ENCODE measurements at regions not wholly inside any gene's neighbourhood (a gene's known extent, or its start where the extent isn't known, plus 50 kb on each side); places are given as distances from the start of the nearest gene placed in this dataset.

GRCh38 chr3:34002569-34003100 is 204.2 kb downstream of the PDCD6IP start:
- no peak for ATAC-seq
- no peak for DNase-seq
- Histone ChIP-seq H3K4me1 (no peaks in the 10 kb centered on the region), H3K27ac (no peak overlapping the region), H3K4me3 (no peak overlapping the region), H3K36me3 (no peaks in the 10 kb centered on the region), H3K9me3 (no peaks in the 10 kb centered on the region), H3K27me3 (peaks cover 0 to 7% (median 0%) of the 10 kb centered on the region in 7 donors)
- intact Hi-C loops (cut with DNase I), result no loop called here
- TF ChIP-seq CTCF (IDR thresholded peaks at IDR 0.05), result no peak
- 57 to 67% methylated on average over 3 of the region's 3 CpGs for whole genome bisulfite sequencing, 2 donors

DNA sequence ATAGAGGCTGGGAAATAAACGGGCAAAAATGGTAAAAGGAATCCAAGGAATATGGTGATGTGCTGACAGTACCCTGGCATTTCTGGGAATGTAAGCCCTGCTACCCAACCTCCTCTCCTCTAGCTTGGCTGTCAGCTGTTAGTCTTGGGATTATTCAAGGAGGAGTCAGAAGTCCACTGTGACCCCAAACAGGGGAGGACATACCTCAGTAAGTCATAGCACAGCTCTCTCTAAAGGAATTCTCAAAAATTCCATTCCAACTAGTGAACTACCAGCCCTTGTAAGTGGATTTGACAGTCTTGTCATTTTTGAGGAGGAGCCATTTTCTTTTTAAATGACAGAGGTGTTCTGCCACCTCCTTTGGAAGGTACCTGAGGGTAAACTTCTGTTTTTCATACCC is 207.5 kb downstream of the PDCD6IP start:
- H3K4me3 ChIP-seq, result no peak overlapping the region
- intact Hi-C loops (cut with DNase I), result no loop called here
- peaks cover 0 to 7% (median 0%) of the 10 kb centered on the region in 7 donors for H3K27me3 ChIP-seq
- WGBS, 2 donors, result 62 to 85% methylated on average over 1 of the region's 1 CpG
- H3K4me1 ChIP-seq, result no peaks in the 10 kb centered on the region
- ATAC-seq (no peak), DNase-seq (no peak)
- TF ChIP-seq CTCF (IDR thresholded peaks at IDR 0.05), result no peak
- H3K36me3 ChIP-seq, result no peaks in the 10 kb centered on the region
- no peak overlapping the region for H3K27ac ChIP-seq
- no peaks in the 10 kb centered on the region for H3K9me3 ChIP-seq

- DNase-seq (no peak), ATAC-seq (no peak)
- no peaks in the 10 kb centered on the region for H3K36me3 ChIP-seq
- intact Hi-C loops (cut with DNase I), result no loop called here
- WGBS, 2 donors, result 85 to 90% methylated on average over 1 of the region's 1 CpG
- H3K9me3 ChIP-seq, result no peaks in the 10 kb centered on the region
- TF ChIP-seq CTCF (IDR thresholded peaks at IDR 0.05), result no peak
- H3K4me1 ChIP-seq, result no peaks in the 10 kb centered on the region
- H3K27ac ChIP-seq, result no peak overlapping the region
- peaks cover 0 to 7% (median 0%) of the 10 kb centered on the region in 7 donors for H3K27me3 ChIP-seq
- H3K4me3 ChIP-seq, result no peak overlapping the region
Measured at GRCh38 chr3:34008191-34008590, 209.8 kb downstream of the PDCD6IP start.

- Histone ChIP-seq H3K4me1 (no peaks in the 10 kb centered on the region), H3K9me3 (no peaks in the 10 kb centered on the region), H3K27me3 (peaks cover 0 to 7% (median 0%) of the 10 kb centered on the region in 7 donors), H3K36me3 (no peaks in the 10 kb centered on the region), H3K4me3 (no peak overlapping the region), H3K27ac (no peak overlapping the region)
- intact Hi-C loops (cut with DNase I), result no loop called here
- TF ChIP-seq CTCF (IDR thresholded peaks at IDR 0.05), result no peak
- ATAC-seq (no peak), DNase-seq (no peak)
- 30 to 46% methylated on average over 2 of the region's 2 CpGs for WGBS, 2 donors
Measured at GRCh38 chr3:34008836-34009809, 210.7 kb downstream of the PDCD6IP start.

All from heart right ventricle (tissue), 16 donors.